ENCODE measurements at regions not wholly inside any gene's neighbourhood (a gene's known extent, or its start where the extent isn't known, plus 50 kb on each side); places are given as distances from the start of the nearest gene placed in this dataset.

DNA sequence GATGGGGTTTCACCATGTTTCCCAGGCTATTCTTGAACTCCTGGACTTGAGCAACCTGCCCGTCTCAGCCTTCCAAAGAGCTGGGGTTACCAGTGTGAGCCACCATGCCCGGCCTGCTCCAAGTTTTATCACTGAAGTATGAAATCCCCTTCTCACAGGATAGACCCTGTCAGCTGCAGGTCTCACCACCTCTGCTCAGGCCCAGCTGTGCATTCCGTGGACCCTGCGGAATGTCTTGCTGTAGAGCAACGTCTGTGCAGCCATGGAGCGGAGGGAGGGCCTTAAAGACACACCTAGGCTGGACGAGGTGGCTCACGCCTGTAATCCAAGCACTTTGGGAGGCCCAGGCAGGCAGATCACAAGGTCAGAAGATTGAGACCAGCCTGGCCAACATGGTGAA, 625.4 kb downstream of the BRD1 start:
- DNase-seq (ENCODE audit: extremely low read depth, low read depth): no peak
- H3K4me3 ChIP-seq (replicated peaks; ENCODE audit: low read depth, low read length): no peak overlapping the region
- TF ChIP-seq, protein P1, sequence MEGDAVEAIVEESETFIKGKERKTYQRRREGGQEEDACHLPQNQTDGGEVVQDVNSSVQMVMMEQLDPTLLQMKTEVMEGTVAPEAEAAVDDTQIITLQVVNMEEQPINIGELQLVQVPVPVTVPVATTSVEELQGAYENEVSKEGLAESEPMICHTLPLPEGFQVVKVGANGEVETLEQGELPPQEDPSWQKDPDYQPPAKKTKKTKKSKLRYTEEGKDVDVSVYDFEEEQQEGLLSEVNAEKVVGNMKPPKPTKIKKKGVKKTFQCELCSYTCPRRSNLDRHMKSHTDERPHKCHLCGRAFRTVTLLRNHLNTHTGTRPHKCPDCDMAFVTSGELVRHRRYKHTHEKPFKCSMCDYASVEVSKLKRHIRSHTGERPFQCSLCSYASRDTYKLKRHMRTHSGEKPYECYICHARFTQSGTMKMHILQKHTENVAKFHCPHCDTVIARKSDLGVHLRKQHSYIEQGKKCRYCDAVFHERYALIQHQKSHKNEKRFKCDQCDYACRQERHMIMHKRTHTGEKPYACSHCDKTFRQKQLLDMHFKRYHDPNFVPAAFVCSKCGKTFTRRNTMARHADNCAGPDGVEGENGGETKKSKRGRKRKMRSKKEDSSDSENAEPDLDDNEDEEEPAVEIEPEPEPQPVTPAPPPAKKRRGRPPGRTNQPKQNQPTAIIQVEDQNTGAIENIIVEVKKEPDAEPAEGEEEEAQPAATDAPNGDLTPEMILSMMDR (IDR thresholded peaks at IDR 0.05; ENCODE audit: low read depth, low read length, missing control alignments): no peak

DNA sequence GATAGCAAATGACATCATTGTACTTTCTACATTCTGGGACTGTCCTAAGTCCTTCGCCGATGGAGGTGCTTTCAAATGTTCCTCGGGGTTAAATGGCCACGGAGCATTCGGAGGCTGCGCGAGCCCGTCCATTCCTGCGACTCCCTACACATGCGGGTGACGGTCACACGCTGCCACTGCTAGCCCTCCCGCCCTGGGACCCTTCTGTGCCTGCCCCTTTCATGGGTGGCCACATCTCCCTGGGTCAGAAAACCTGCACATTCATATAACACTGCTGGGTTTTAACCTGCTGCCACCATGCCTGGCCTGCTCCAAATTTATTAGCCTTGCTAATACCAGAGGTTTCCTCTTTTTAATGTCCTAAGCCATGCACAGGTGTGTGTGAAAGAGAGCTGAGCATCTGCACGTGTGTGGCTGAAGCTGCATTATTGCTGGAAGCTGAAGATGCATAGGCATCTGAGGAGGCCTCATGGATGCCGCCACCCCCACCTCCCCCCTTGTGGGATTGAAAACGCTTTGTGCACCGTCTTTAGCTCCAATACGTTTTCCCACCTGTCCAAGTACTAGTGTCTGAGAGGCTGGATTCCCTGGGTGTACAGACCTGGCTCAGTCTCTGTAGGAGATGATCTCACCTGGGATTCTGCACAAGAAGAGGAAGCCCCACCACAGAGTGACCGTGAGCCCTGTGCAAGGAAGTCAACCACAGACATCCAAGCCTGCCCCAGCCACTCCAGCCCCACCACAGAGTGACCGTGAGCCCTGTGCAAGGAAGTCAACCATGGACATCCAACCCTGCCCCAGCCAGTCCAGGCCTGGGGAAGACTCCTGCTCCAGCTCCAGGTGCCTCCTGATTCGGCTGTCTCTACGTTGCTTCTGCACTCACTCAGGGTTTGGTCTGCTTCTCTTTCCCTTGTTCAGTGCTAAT, 626.4 kb downstream of the BRD1 start:
- DNase-seq (ENCODE audit: extremely low read depth, low read depth): no peak
- TF ChIP-seq, protein P1 (IDR thresholded peaks at IDR 0.05; ENCODE audit: low read depth, low read length, missing control alignments): no peak

DNA sequence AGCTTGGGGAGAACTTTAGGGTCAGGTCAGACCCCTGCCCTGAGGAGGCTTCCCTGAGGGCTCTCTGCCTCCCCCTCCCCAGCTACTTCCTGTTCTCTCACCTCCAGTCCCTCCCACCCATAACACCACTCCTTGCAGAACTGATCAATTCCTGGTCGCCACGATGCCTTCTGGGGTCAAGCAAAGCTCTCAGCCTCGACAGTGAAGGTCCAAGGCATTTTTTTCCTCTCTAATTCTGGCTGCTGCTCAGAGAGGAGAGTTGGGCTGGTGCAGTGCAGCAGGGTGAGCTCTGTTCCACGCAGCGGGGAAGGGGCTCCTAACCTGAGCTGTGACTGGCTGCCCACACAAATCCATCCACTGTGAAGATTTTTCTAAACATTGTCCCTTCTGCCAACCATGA, 628.4 kb downstream of the BRD1 start:
- no peak for DNase-seq (ENCODE audit: extremely low read depth, low read depth)
- H3K4me3 ChIP-seq (replicated peaks; ENCODE audit: low read depth, low read length): no peak overlapping the region
- TF ChIP-seq, protein P1 (IDR thresholded peaks at IDR 0.05; ENCODE audit: low read depth, low read length, missing control alignments): no peak

More for the DNA sequence above, 626.4 kb downstream of the BRD1 start:
- no peak overlapping the region for H3K4me3 ChIP-seq (replicated peaks; ENCODE audit: low read depth, low read length)

DNA sequence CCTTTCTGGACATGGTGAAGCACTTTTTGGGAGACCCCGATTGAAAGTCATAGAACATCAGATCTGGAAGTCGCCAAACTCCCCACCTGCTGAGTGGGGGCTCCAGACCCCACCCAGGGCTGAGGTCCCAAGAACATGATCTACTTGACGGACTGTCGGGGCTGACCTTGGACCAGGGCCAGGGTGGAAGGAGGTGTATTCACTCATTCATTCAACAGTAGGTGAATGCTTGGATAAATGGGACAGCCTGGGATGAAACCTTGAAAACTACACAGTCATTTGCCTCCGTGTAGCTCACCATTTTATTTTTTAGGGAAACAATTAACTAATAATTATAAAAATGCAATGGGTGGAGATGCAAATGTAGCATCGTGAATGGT, 629.0 kb downstream of the BRD1 start:
- no peak for DNase-seq (ENCODE audit: extremely low read depth, low read depth)
- TF ChIP-seq, protein P1 (IDR thresholded peaks at IDR 0.05; ENCODE audit: low read depth, low read length, missing control alignments): no peak
- no peak overlapping the region for H3K4me3 ChIP-seq (replicated peaks; ENCODE audit: low read depth, low read length)

DNA sequence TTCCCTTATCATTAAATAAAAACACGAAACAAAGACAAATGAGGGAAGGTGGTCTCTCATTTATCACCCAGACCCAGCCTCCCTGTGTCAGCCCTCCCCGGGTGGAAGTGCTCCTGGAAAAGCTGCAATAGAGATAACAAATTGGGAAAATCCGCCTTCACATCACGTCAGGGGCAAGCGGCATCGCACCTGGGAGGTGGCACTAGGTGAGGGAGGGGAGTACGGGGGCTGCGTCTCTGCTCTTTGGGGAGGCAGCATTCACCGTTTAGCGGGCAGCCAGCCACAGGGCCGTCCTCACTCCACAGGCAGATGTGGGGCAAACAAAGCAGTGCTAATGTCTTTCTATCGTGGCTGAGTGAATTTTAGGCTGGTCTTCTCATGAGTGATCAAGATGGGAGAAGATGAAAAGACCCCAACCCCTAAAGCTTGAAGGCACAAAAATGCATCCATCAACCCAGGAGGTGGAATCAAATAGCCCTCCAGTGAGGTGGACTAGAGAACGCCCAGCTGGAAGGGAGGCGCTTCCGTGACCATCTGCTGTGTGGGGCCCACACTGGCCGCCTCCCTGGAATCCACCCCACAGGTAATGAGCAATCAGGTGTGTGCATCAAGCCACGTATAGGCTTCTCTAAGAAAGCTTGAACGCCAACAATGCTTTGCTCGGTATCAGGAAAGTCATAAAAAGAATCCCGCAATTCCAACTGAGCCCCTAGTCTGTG, 629.5 kb downstream of the BRD1 start:
- no peak overlapping the region for H3K4me3 ChIP-seq (replicated peaks; ENCODE audit: low read depth, low read length)
- TF ChIP-seq, protein P1 (IDR thresholded peaks at IDR 0.05; ENCODE audit: low read depth, low read length, missing control alignments): no peak
- DNase-seq (ENCODE audit: extremely low read depth, low read depth): no peak

DNA sequence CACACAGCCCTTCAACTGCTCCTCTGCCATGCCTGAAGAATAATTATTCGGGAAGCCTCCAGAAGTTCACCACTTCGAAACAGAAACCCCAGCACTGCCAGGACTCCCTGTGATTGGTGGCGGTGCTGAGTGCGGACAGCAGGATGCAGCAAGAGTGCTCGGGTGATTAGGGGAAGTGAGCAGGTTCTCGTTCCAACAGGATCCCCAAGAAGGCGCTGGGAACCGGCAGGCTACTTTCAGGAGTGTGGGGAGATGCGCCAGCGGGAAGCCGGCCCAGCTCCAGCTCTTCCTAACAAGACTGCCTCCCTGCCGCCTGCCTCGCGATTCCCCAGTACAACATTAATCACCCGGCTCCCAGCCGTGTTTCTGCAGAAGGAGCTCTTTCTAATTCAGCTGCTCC, 630.2 kb downstream of the BRD1 start:
- DNase-seq (ENCODE audit: extremely low read depth, low read depth): no peak
- no peak overlapping the region for H3K4me3 ChIP-seq (replicated peaks; ENCODE audit: low read depth, low read length)
- TF ChIP-seq, protein P1 (IDR thresholded peaks at IDR 0.05; ENCODE audit: low read depth, low read length, missing control alignments): no peak
